HG02571 (cell line): ENCODE measurements at regions not wholly inside any gene's neighbourhood (a gene's known extent, or its start where the extent isn't known, plus 50 kb on each side); places are given as distances from the start of the nearest gene placed in this dataset.
"Not testable (repeated sequence)": the region's sequence is repeated elsewhere in the genome, so short reads cannot be mapped to it uniquely, and the experiment has no call there.

ENCODE experiments used
- ATAC-seq: cut with Tn5 transposase; IDR thresholded peaks from one replicate; pipeline ENCODE4 v1.9.1; 2021; ENCODE audit warnings: mild to moderate bottlenecking, moderate library complexity; ENCODE audit not compliant: unreplicated experiment

- ATAC-seq = no peak
These were observed 146.7 kb upstream of the BNIP2 start for GRCh38 chr15:59835776-59836175.

- no peak for ATAC-seq
These were observed 145.4 kb upstream of the BNIP2 start for GRCh38 chr15:59834528-59834927.

- ATAC-seq = no peak
These were observed 144.2 kb upstream of the BNIP2 start for GRCh38 chr15:59833366-59833765.

GRCh38 chr15:59830873-59831272, 141.8 kb upstream of the BNIP2 start:
- ATAC-seq = no peak

GRCh38 chr15:59830098-59830497, 141.0 kb upstream of the BNIP2 start:
- no peak for ATAC-seq

GRCh38 chr15:59828861-59829260, 139.7 kb upstream of the BNIP2 start:
- ATAC-seq = no peak

GRCh38 chr15:59828263-59828662, 139.1 kb upstream of the BNIP2 start:
- no peak for ATAC-seq

- ATAC-seq = no peak
These were observed 136.8 kb upstream of the BNIP2 start for GRCh38 chr15:59825901-59826300.

GRCh38 chr15:59821286-59821685, 132.2 kb upstream of the BNIP2 start:
- no peak for ATAC-seq

- no peak for ATAC-seq
These were observed 130.0 kb upstream of the BNIP2 start for GRCh38 chr15:59819092-59819491.

GRCh38 chr15:59818336-59818735, 129.2 kb upstream of the BNIP2 start:
- no peak for ATAC-seq

- no peak for ATAC-seq
These were observed 128.7 kb upstream of the BNIP2 start for GRCh38 chr15:59817834-59818233.

- ATAC-seq = no peak
These were observed 127.9 kb upstream of the BNIP2 start for GRCh38 chr15:59817053-59817452.

GRCh38 chr15:59814409-59814808, 125.3 kb upstream of the BNIP2 start:
- ATAC-seq = no peak

- ATAC-seq = no peak
These were observed 123.8 kb upstream of the BNIP2 start for GRCh38 chr15:59812889-59813288.

- no peak for ATAC-seq
These were observed 123.2 kb upstream of the BNIP2 start for GRCh38 chr15:59812250-59812870.

GRCh38 chr15:59803293-59803966, 114.3 kb upstream of the BNIP2 start:
- not testable (repeated sequence) for ATAC-seq

GRCh38 chr15:59801649-59802048, 112.5 kb upstream of the BNIP2 start:
- no peak for ATAC-seq

- ATAC-seq = no peak
These were observed 109.4 kb upstream of the BNIP2 start for GRCh38 chr15:59798605-59798917.

GRCh38 chr15:59797756-59798604, 108.9 kb upstream of the BNIP2 start:
- ATAC-seq = no peak

- no peak for ATAC-seq
These were observed 105.2 kb upstream of the BNIP2 start for GRCh38 chr15:59794229-59794886.

- ATAC-seq = no peak
These were observed 103.2 kb upstream of the BNIP2 start for GRCh38 chr15:59792359-59792758.
